ENCODE measurements at regions not wholly inside any gene's neighbourhood (a gene's known extent, or its start where the extent isn't known, plus 50 kb on each side); places are given as distances from the start of the nearest gene placed in this dataset.

- Mint-ChIP-seq H3K4me1 (ENCODE audit: low read depth) (no peaks in the 10 kb centered on the region), H3K4me3 (no peak overlapping the region), H3K36me3 (ENCODE audit: low read depth) (no peaks in the 10 kb centered on the region)
Measured at GRCh38 chr3:152095472-152095871, 173.3 kb upstream of the MBNL1 start.

GRCh38 chr3:152096280-152096906 is 172.3 kb upstream of the MBNL1 start:
- CTCF ChIA-PET = interaction anchor here (1.0 kb wide), 2 partner anchors 14 to 24 kb away, joined by 3 to 4 read pairs; no protein-coding TSS in a partner anchor
- no peak for DNase-seq
- intact Hi-C loops (cut with micrococcal nuclease) = no loop called here
- no peaks in the 10 kb centered on the region for H3K4me1 Mint-ChIP-seq (ENCODE audit: low read depth)
- H3K36me3 Mint-ChIP-seq (ENCODE audit: low read depth) = no peaks in the 10 kb centered on the region
- no peak overlapping the region for H3K27ac Mint-ChIP-seq
- no peaks in the 10 kb centered on the region for H3K27me3 Mint-ChIP-seq (ENCODE audit: low read depth)
- no peak overlapping the region for H3K4me3 Mint-ChIP-seq
- peaks cover 3% of the 10 kb centered on the region for H3K9me3 Mint-ChIP-seq

More at GRCh38 chr3:152095472-152095871, 173.3 kb upstream of the MBNL1 start:
- DNase-seq = no peak
- intact Hi-C loops (cut with micrococcal nuclease) = no loop called here
- H3K27ac Mint-ChIP-seq = no peak overlapping the region
- no peaks in the 10 kb centered on the region for H3K27me3 Mint-ChIP-seq (ENCODE audit: low read depth)
- H3K9me3 Mint-ChIP-seq = peaks cover 3% of the 10 kb centered on the region
- CTCF ChIA-PET = interaction anchor here (1.0 kb wide), 1 partner anchor 25 kb away, joined by 4 read pairs; no protein-coding TSS in a partner anchor

GRCh38 chr3:152097120-152097519 is 171.6 kb upstream of the MBNL1 start:
- Mint-ChIP-seq H3K9me3 (peaks cover 3% of the 10 kb centered on the region), H3K27ac (no peak overlapping the region), H3K27me3 (ENCODE audit: low read depth) (no peaks in the 10 kb centered on the region), H3K4me3 (no peak overlapping the region), H3K4me1 (ENCODE audit: low read depth) (no peaks in the 10 kb centered on the region), H3K36me3 (ENCODE audit: low read depth) (no peaks in the 10 kb centered on the region)
- intact Hi-C loops (cut with micrococcal nuclease) = no loop called here
- CTCF ChIA-PET = interaction anchor here (1.0 kb wide), 1 partner anchor 13 kb away, joined by 3 read pairs; no protein-coding TSS in a partner anchor
- DNase-seq = no peak

- Mint-ChIP-seq H3K9me3 (peaks cover 3% of the 10 kb centered on the region), H3K27ac (no peak overlapping the region), H3K4me3 (no peak overlapping the region), H3K27me3 (ENCODE audit: low read depth) (no peaks in the 10 kb centered on the region), H3K4me1 (ENCODE audit: low read depth) (no peaks in the 10 kb centered on the region), H3K36me3 (ENCODE audit: low read depth) (no peaks in the 10 kb centered on the region)
- no peak for DNase-seq
- CTCF ChIA-PET = no interaction called here
- intact Hi-C loops (cut with micrococcal nuclease) = no loop called here
Measured at GRCh38 chr3:152097770-152098169, 171.0 kb upstream of the MBNL1 start.

GRCh38 chr3:152100491-152101132 is 168.1 kb upstream of the MBNL1 start:
- Mint-ChIP-seq H3K4me3 (no peak overlapping the region), H3K27me3 (ENCODE audit: low read depth) (no peaks in the 10 kb centered on the region), H3K4me1 (ENCODE audit: low read depth) (no peaks in the 10 kb centered on the region), H3K36me3 (ENCODE audit: low read depth) (no peaks in the 10 kb centered on the region), H3K9me3 (no peaks in the 10 kb centered on the region), H3K27ac (no peak overlapping the region)
- intact Hi-C loops (cut with micrococcal nuclease) = no loop called here
- CTCF ChIA-PET = interaction anchor here (0.6 to 1.1 kb wide), 2 partner anchors 9 to 18 kb away, joined by 5 to 7 read pairs; no protein-coding TSS in a partner anchor
- DNase-seq = peak; percentile 16

GRCh38 chr3:152102410-152102809 is 166.3 kb upstream of the MBNL1 start:
- H3K4me3 Mint-ChIP-seq = no peak overlapping the region
- intact Hi-C loops (cut with micrococcal nuclease) = no loop called here
- CTCF ChIA-PET = interaction anchor here (0.6 kb wide), 1 partner anchor 11 kb away, joined by 3 read pairs; no protein-coding TSS in a partner anchor

GRCh38 chr3:152103257-152103656 is 165.5 kb upstream of the MBNL1 start:
- Mint-ChIP-seq H3K36me3 (ENCODE audit: low read depth) (no peaks in the 10 kb centered on the region), H3K4me1 (ENCODE audit: low read depth) (no peaks in the 10 kb centered on the region), H3K27me3 (ENCODE audit: low read depth) (no peaks in the 10 kb centered on the region), H3K9me3 (no peaks in the 10 kb centered on the region), H3K4me3 (no peak overlapping the region), H3K27ac (no peak overlapping the region)
- intact Hi-C loops (cut with micrococcal nuclease) = no loop called here
- CTCF ChIA-PET = no interaction called here
- no peak for DNase-seq

More at GRCh38 chr3:152102410-152102809, 166.3 kb upstream of the MBNL1 start:
- Mint-ChIP-seq H3K27me3 (ENCODE audit: low read depth) (no peaks in the 10 kb centered on the region), H3K4me1 (ENCODE audit: low read depth) (no peaks in the 10 kb centered on the region), H3K27ac (no peak overlapping the region), H3K36me3 (ENCODE audit: low read depth) (no peaks in the 10 kb centered on the region), H3K9me3 (no peaks in the 10 kb centered on the region)
- no peak for DNase-seq

GRCh38 chr3:152104847-152105415 is 163.8 kb upstream of the MBNL1 start:
- Mint-ChIP-seq H3K27ac (no peak overlapping the region), H3K36me3 (ENCODE audit: low read depth) (no peaks in the 10 kb centered on the region), H3K27me3 (ENCODE audit: low read depth) (no peaks in the 10 kb centered on the region), H3K4me3 (no peak overlapping the region), H3K4me1 (ENCODE audit: low read depth) (no peaks in the 10 kb centered on the region), H3K9me3 (no peaks in the 10 kb centered on the region)
- CTCF ChIA-PET = no interaction called here
- intact Hi-C loops (cut with micrococcal nuclease) = no loop called here
- no peak for DNase-seq

- CTCF ChIA-PET = no interaction called here
- H3K36me3 Mint-ChIP-seq (ENCODE audit: low read depth) = no peaks in the 10 kb centered on the region
- H3K9me3 Mint-ChIP-seq = no peaks in the 10 kb centered on the region
- H3K4me3 Mint-ChIP-seq = no peak overlapping the region
- no peak for DNase-seq
- H3K27ac Mint-ChIP-seq = no peak overlapping the region
- H3K4me1 Mint-ChIP-seq (ENCODE audit: low read depth) = no peaks in the 10 kb centered on the region
- no peaks in the 10 kb centered on the region for H3K27me3 Mint-ChIP-seq (ENCODE audit: low read depth)
- intact Hi-C loops (cut with micrococcal nuclease) = no loop called here
Measured at GRCh38 chr3:152105446-152105845, 163.3 kb upstream of the MBNL1 start.

GRCh38 chr3:152109038-152109437 is 159.7 kb upstream of the MBNL1 start:
- Mint-ChIP-seq H3K4me1 (ENCODE audit: low read depth) (no peaks in the 10 kb centered on the region), H3K9me3 (no peaks in the 10 kb centered on the region), H3K4me3 (no peak overlapping the region), H3K27me3 (ENCODE audit: low read depth) (no peaks in the 10 kb centered on the region), H3K27ac (no peak overlapping the region), H3K36me3 (ENCODE audit: low read depth) (no peaks in the 10 kb centered on the region)
- intact Hi-C loops (cut with micrococcal nuclease) = no loop called here
- CTCF ChIA-PET = interaction anchor here (0.7 to 1.9 kb wide), 3 partner anchors 9 to 36 kb away, joined by 4 to 7 read pairs (median 7); no protein-coding TSS in a partner anchor
- no peak for DNase-seq

- intact Hi-C loops (cut with micrococcal nuclease) = no loop called here
- DNase-seq = no peak
- Mint-ChIP-seq H3K27me3 (ENCODE audit: low read depth) (no peaks in the 10 kb centered on the region), H3K4me3 (no peak overlapping the region), H3K36me3 (ENCODE audit: low read depth) (no peaks in the 10 kb centered on the region), H3K27ac (no peak overlapping the region), H3K4me1 (ENCODE audit: low read depth) (no peaks in the 10 kb centered on the region), H3K9me3 (peaks cover 2% of the 10 kb centered on the region)
- CTCF ChIA-PET = interaction anchor here (0.7 kb wide), 1 partner anchor 11 kb away, joined by 3 read pairs; no protein-coding TSS in a partner anchor
Measured at GRCh38 chr3:152113413-152113812, 155.3 kb upstream of the MBNL1 start.

- no peaks in the 10 kb centered on the region for H3K36me3 Mint-ChIP-seq (ENCODE audit: low read depth)
- no peak overlapping the region for H3K27ac Mint-ChIP-seq
- no peaks in the 10 kb centered on the region for H3K27me3 Mint-ChIP-seq (ENCODE audit: low read depth)
- H3K4me1 Mint-ChIP-seq (ENCODE audit: low read depth) = no peaks in the 10 kb centered on the region
- CTCF ChIA-PET = no interaction called here
- no peak for DNase-seq
- H3K9me3 Mint-ChIP-seq = peaks cover 2% of the 10 kb centered on the region
- no peak overlapping the region for H3K4me3 Mint-ChIP-seq
- intact Hi-C loops (cut with micrococcal nuclease) = no loop called here
Measured at GRCh38 chr3:152113992-152114651, 154.6 kb upstream of the MBNL1 start.
